ENCODE measurements at regions not wholly inside any gene's neighbourhood (a gene's known extent, or its start where the extent isn't known, plus 50 kb on each side); places are given as distances from the start of the nearest gene placed in this dataset.

DNA sequence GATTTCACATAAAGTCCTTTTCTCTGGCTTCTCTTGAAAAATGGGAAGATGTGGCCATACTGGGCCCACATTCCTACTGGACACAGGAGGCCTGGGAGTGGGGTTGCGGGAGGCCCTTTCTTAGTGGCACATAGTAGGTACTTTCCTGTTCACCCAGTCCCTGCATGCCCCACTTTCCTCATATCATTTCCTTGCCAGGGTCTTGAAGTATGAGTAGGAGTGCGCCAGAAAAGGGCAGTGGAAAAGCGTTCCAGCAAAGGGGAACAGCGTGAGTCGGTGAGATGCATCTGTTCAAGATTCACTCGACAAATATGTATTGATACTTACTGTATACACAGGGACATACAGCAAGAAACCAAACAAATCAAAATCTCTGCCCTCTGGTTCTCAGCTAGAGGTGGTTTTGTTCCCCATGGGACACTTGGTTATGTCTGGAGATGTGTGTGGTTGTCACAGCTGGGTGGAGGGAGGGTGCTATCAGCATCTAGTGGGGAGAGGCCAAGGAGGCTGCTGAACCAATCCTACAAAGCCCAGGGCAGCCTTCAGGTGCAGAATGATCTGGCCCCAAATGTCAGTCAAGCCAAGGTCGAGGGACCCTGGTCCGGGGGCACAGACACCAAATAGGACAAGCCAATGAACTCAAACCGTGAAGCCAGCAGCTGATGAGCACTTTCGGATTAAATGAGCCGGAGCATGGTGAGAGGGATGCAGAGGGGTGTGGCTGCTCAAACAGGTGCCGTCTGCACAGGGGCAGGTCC lies 151.4 kb downstream of the CEBPB start:
- Histone ChIP-seq H3K36me3 (ENCODE audit: control insufficient read depth in 2 of 2, extremely low read depth in 1 of 2, insufficient read depth in 2 of 2, low read length in 2 of 2) (no peaks in the 10 kb centered on the region), H2AFZ (ENCODE audit: low read depth, low read length) (no peak overlapping the region), H3K9me3 (replicated peaks; ENCODE audit: control insufficient read depth, insufficient read depth, low read length) (no peaks in the 10 kb centered on the region), H3K9ac (replicated peaks; ENCODE audit: extremely low read depth, insufficient read depth, low read length) (no peak overlapping the region), H3K4me1 (ENCODE audit: control insufficient read depth, extremely low read depth, insufficient read depth, low read length) (peaks cover 16% of the 10 kb centered on the region), H3K79me2 (ENCODE audit: control insufficient read depth, insufficient read depth, low read length) (no peaks in the 10 kb centered on the region), H3K4me3 (replicated peaks in 1 of 3; ENCODE audit: insufficient read depth in 1 of 3, low read depth in 1 of 3, low read length in 3 of 3) (no peak overlapping the region), H3K9me1 (replicated peaks; ENCODE audit: control insufficient read depth, extremely low read depth, insufficient read depth, low read length) (no peaks in the 10 kb centered on the region), H3K27ac (ENCODE audit: insufficient read depth, low read depth, low read length) (no peak overlapping the region), H3K27me3 (ENCODE audit: control insufficient read depth in 2 of 2, insufficient read depth in 2 of 2, low read length in 2 of 2) (no peaks in the 10 kb centered on the region), H3K4me2 (ENCODE audit: insufficient read depth, low read length) (no peak overlapping the region), H4K20me1 (replicated peaks; ENCODE audit: control insufficient read depth, extremely low read depth, insufficient read depth, low read length) (no peaks in the 10 kb centered on the region)
- BruUV-seq (replicated peaks): no TSS peak
- FAIRE-seq (no peak), DNase-seq (ENCODE audit: low read depth, low spot score) (no peak)
- dilution Hi-C loops (cut with MboI; ENCODE audit: extremely low pct_ligation_motif_present, low sequenced_read_pairs): no loop called here
- POLR2A ChIA-PET: no interaction called here
- TF ChIP-seq GATA2 (IDR thresholded peaks at IDR 0.05; ENCODE audit: insufficient read depth, insufficient read length, low read depth, low read length): no peak
- TF ChIP-seq, protein P1, sequence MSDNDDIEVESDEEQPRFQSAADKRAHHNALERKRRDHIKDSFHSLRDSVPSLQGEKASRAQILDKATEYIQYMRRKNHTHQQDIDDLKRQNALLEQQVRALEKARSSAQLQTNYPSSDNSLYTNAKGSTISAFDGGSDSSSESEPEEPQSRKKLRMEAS (IDR thresholded peaks at IDR 0.05; ENCODE audit: insufficient read depth, insufficient read length): no peak
- no peak for TF ChIP-seq JUN (IDR thresholded peaks at IDR 0.05; ENCODE audit: borderline replicate concordance, insufficient read depth, insufficient read length, low read depth)
- no peak for TF ChIP-seq POLR2A (IDR thresholded peaks at IDR 0.05; ENCODE audit: low read depth, low read length)
- TF ChIP-seq MYC (IDR thresholded peaks at IDR 0.05; ENCODE audit: low read depth, low read length): no peak
- no peak for TF ChIP-seq POLR2AphosphoS5 (IDR thresholded peaks at IDR 0.05; ENCODE audit: insufficient read depth, low read depth, low read length)
- TF ChIP-seq FOS (IDR thresholded peaks at IDR 0.05; ENCODE audit: borderline replicate concordance, insufficient read depth, low read length): no peak
- TF ChIP-seq, protein P2, sequence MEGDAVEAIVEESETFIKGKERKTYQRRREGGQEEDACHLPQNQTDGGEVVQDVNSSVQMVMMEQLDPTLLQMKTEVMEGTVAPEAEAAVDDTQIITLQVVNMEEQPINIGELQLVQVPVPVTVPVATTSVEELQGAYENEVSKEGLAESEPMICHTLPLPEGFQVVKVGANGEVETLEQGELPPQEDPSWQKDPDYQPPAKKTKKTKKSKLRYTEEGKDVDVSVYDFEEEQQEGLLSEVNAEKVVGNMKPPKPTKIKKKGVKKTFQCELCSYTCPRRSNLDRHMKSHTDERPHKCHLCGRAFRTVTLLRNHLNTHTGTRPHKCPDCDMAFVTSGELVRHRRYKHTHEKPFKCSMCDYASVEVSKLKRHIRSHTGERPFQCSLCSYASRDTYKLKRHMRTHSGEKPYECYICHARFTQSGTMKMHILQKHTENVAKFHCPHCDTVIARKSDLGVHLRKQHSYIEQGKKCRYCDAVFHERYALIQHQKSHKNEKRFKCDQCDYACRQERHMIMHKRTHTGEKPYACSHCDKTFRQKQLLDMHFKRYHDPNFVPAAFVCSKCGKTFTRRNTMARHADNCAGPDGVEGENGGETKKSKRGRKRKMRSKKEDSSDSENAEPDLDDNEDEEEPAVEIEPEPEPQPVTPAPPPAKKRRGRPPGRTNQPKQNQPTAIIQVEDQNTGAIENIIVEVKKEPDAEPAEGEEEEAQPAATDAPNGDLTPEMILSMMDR (IDR thresholded peaks at IDR 0.05; ENCODE audit: extremely low read depth in 1 of 2, insufficient read depth in 1 of 2, low read depth in 1 of 2, low read length in 2 of 2): no peak
- TF ChIP-seq EZH2 (IDR thresholded peaks at IDR 0.05; ENCODE audit: borderline replicate concordance, low read depth, low read length, severe bottlenecking): no peak
- CTCF ChIA-PET: no interaction called here
- intact Hi-C loops (cut with micrococcal nuclease): no loop called here

Measured in endothelial cell of umbilical vein (primary cell).